ENCODE measurements at regions not wholly inside any gene's neighbourhood (a gene's known extent, or its start where the extent isn't known, plus 50 kb on each side); places are given as distances from the start of the nearest gene placed in this dataset.

DNA sequence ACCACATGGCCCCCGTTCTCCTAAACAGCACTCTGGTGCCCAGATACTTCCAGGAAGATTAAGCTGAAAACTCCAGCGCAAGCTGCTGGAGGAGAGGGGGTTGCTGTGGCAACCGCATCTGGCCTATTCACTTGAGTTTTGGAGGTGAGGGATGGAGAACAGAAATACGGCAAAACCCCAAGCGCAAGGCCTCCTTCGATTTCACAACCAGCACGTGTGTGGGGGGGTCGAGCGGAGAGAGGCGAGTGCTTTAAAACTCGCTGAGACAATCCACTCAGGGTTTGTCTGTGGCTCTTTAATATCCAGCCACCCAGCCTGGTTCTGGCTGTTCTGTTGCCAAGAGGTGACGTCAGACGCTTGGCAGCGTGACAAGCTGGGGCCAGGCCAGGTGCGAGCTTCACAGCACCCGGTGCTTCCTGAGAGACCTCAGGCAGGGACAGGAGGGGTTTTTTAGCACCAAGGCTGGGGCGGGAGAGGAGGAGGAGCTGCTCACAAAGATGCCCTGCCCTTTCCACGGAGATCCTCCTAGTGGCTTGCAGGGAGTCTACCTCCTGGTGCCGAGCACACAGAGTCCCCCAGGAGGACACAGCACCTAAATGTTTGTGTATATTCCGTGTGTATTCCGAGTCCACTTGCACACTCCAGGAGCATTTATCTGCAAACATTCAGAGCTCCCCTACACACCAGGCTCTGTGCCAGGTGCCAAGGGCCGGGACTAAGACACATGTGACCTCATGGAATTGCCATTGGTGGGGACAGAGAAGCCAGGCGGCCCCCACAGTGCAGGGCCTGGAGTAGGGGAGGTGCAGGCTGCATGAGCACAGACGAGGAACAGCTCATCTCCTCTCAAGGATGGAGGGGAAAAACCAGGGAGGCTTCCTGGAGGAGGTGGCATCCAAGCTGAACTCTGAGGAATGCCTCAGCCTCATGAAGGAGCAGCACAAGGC, 194.6 kb downstream of the OLFM1 start:
- TF ChIP-seq GATA2 (IDR thresholded peaks at IDR 0.05; ENCODE audit: low read depth, low read length) (no peak), GATA3 (IDR thresholded peaks at IDR 0.05; ENCODE audit: low read depth, low read length) (no peak)

DNA sequence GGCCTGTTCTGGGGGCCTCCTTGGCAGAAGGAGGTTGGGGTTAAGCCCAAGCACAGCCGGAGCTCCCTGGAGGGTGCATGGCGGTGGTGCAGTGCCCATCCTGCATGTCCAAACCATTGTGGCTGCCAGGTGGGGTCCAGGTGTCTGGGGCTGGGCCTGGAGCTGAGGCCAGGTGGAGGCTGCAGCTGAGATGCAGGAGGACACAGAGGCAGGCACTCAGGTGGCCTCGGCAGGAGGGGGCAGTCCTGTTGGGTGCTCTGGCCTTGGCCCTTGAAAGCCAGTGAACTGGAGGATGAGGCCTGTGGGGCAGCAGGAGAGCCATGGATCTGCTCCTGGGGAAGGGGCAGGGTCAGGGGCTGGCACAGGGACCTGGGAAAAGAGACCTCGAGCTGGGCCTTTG, 195.3 kb downstream of the OLFM1 start:
- no peak for TF ChIP-seq GATA2 (IDR thresholded peaks at IDR 0.05; ENCODE audit: low read depth, low read length)
- no peak for TF ChIP-seq GATA3 (IDR thresholded peaks at IDR 0.05; ENCODE audit: low read depth, low read length)

DNA sequence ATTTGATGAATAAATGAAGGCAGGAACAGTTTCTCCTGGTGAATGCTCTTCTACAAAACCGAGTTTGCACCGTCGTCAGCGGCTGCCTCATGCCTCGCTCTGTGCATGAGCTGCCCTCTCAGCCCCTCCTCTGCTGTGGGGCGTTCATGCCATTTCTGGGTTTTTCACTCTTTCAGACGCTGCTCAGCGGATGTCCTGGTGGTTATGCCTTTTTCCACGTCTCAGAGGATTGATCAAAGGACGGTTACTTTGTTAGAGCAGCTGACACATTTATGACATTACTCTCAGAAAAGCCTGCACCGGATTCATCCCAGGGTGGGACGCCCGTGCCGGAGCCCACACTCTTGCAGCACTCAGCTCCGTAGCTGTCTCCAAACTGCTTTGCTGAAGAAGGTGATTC, 195.9 kb upstream of the PPP1R26 start:
- TF ChIP-seq GATA2 (IDR thresholded peaks at IDR 0.05; ENCODE audit: low read depth, low read length): no peak

DNA sequence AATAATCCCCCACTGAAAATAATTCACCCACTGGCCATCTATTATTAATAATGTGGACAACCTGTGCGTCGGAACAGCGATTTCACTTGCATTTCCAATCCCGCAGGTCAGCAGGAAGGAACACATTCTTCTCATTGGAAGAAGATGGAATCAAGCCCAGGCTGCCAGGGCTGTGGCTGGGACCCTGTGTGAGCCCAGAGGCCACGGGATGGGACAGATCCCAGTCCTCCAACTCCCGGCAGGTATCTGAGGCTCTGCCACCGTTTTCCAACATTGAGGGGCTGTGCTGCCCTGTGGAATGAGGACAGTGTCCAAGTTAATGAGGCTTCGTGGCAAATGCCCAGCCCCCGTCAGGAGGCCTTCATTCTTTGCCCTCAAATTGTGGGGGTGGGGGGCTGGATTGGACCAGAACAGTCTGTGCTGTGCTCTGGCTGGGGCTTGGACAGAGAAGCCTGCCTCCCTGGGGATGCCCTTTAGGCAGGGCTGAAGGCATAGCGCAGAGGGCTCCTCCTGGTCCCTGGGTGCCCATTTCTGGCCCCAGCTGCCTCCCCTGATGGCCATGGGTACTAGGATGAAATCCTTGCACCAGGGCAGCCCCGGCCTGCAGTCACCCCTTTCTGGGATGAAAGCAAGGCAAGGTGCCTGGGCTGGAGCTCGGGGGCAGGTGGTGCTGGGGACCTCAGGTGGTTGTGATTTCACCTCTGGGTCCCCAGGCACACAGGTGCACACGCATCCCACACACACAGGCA, 195.0 kb upstream of the PPP1R26 start:
- TF ChIP-seq GATA2 (IDR thresholded peaks at IDR 0.05; ENCODE audit: low read depth, low read length) (no peak), GATA3 (IDR thresholded peaks at IDR 0.05; ENCODE audit: low read depth, low read length) (no peak)

DNA sequence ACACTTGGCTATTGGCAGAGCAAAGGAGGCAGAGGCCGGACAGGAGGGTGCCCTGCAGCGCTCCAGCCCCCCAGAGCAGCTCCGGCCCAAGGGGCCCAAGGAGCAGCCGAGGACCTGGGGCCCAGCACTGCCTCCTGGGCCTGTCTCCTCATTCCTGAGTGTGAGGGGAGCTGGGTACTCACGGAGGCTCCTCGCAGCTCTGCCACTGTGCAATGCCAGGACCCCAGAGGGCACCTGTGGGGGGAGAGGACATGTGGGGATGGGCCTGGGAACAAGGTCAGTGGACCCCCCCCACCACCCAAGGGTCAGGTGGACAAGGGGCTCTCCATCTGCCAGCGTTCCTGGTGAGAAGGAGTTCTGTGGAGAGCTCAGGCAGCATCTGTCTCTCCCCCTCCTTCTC, 192.6 kb upstream of the PPP1R26 start:
- TF ChIP-seq GATA3 (IDR thresholded peaks at IDR 0.05; ENCODE audit: low read depth, low read length) (no peak), GATA2 (IDR thresholded peaks at IDR 0.05; ENCODE audit: low read depth, low read length) (no peak)

DNA sequence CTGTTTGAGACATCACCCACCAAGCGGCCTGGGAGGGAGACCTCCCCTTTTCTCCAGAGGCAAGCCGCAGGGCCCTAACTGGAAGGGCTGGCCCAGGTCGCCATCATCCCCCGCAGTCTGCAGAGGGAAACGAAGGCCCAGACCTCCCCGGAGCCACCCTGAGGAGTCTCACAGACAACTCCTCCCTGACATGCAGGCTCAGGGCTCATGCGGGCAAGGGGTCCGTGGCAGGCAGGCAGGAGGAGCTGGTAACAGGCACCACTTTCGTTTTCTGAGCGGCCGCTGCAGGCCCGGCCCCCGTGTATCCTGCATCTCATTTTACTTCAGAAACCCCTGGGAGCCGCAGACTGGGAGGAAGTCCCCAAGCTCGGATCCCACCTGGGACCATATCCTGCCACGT, 192.0 kb upstream of the PPP1R26 start:
- TF ChIP-seq GATA3 (IDR thresholded peaks at IDR 0.05; ENCODE audit: low read depth, low read length): no peak
- no peak for TF ChIP-seq GATA2 (IDR thresholded peaks at IDR 0.05; ENCODE audit: low read depth, low read length)

DNA sequence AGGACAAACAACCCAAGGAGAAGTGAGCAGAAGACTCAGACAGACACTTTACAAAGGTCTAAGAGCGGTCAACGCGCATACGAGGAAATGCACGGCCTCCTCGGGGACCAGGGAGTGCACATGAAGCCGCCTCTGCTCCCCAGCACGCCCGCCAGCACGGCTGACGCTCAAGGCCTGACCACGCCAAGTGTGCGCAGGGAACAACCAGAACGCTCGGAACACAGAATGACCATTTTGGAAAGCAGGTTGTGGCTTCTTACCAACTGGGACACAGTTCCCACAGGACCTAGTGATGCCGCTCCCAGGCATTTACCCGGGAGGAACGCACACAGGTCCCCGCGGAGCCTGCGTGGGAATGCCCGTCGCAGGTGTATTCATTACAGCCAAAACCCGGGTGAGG, 191.5 kb upstream of the PPP1R26 start:
- no peak for TF ChIP-seq GATA2 (IDR thresholded peaks at IDR 0.05; ENCODE audit: low read depth, low read length)
- TF ChIP-seq GATA3 (IDR thresholded peaks at IDR 0.05; ENCODE audit: low read depth, low read length): no peak

DNA sequence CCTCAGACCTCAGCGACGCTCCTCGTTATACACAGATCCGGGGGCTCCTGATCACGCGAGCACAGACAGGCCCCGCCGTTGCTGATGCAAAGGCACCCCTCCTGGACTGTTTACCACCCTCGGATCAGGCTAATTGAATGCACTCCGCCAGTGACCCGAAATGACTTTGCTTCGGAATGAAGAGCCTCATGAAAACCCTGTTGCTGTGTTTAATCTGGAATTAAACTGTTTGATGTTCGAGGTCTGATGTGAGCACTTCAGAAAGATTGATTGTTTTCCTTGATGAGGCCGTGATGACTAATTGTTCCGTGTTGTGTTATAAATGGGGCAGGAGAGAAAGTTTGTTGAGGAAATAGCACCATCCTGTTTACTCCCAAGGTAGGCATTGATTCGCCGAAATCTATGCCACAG, 190.5 kb upstream of the PPP1R26 start:
- TF ChIP-seq GATA2 (IDR thresholded peaks at IDR 0.05; ENCODE audit: low read depth, low read length) (no peak), GATA3 (IDR thresholded peaks at IDR 0.05; ENCODE audit: low read depth, low read length) (no peak)

DNA sequence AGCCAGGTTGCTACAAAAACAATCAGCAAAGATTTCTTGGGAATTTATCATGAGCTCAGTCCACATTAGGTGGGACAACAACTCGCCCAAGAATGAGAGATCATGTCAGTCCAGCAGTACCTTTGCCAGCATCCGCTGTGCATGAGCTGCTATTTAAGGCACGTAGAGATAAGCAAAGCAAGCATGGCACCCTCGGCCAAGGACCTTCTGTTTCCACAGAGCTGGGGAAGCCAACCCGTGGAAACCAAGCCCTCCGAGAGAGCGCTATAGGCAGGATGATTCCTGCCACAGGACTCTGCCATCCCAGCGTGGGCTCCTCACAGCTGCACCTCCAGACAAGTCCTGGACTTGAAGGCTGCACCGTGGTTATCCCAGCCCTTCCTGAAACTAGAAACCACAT, 189.5 kb upstream of the PPP1R26 start:
- TF ChIP-seq GATA2 (IDR thresholded peaks at IDR 0.05; ENCODE audit: low read depth, low read length): no peak
- no peak for TF ChIP-seq GATA3 (IDR thresholded peaks at IDR 0.05; ENCODE audit: low read depth, low read length)

DNA sequence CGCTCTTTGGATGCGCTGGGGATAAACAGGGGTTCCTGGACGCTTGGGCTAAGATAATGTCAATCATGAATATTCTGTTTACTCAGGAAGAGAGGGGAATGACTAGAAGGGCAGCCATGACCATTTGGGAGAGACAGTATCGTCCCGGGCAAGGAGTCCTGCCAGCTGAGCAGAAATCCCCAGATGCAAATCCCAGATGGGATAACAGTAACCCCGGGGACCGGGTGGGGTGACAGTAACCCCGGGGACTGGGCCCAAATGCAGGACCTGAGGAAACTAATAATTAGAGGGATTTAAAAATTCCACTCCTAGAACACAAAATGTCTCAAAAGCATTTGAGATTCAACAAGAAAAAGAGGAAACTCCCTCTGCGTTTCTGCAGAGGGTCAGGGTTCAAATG, 189.0 kb upstream of the PPP1R26 start:
- TF ChIP-seq GATA3 (IDR thresholded peaks at IDR 0.05; ENCODE audit: low read depth, low read length) (no peak), GATA2 (IDR thresholded peaks at IDR 0.05; ENCODE audit: low read depth, low read length) (no peak)

DNA sequence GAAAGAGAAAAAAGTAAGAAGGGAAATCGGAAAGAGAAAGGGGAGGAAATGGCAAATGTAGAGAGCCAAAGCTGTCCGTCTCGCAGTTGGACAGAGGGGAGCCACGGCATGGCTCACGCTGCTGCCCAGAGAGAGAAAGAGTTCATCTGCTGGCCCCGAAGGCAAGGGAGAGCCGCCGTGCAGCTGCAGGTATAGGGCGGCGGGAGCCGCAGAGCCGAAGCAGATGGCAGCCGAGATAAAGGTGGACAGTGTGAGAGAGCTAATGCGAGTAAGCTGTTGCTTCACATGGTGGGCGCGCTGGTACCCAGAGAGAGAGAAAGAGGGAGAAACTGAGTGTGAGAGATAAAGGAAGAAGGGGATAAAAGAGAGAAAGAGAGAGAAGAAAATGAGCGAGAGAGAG, 188.4 kb upstream of the PPP1R26 start:
- TF ChIP-seq GATA3 (IDR thresholded peaks at IDR 0.05; ENCODE audit: low read depth, low read length) (no peak), GATA2 (IDR thresholded peaks at IDR 0.05; ENCODE audit: low read depth, low read length) (peak; percentile 97)

DNA sequence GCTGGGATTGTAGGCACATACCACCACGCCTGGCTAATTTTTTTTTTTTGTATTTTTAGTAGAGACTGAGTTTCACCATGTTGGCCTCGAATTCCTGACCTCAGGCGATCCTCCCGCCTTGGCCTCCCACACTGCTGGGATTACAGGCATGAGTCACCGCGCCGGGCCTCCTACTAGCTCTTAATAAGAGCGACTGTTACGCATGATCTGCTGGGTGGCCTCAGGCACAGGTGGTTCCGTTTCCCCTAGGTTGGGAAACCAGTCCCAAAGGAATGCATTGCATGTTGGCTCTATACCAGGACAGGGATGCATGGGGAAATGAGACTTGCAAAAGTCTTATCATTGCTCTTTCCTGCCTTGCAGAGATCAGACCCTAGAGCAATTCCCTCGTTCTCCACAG, 184.7 kb upstream of the PPP1R26 start:
- TF ChIP-seq GATA2 (IDR thresholded peaks at IDR 0.05; ENCODE audit: low read depth, low read length): no peak
- TF ChIP-seq GATA3 (IDR thresholded peaks at IDR 0.05; ENCODE audit: low read depth, low read length): no peak

DNA sequence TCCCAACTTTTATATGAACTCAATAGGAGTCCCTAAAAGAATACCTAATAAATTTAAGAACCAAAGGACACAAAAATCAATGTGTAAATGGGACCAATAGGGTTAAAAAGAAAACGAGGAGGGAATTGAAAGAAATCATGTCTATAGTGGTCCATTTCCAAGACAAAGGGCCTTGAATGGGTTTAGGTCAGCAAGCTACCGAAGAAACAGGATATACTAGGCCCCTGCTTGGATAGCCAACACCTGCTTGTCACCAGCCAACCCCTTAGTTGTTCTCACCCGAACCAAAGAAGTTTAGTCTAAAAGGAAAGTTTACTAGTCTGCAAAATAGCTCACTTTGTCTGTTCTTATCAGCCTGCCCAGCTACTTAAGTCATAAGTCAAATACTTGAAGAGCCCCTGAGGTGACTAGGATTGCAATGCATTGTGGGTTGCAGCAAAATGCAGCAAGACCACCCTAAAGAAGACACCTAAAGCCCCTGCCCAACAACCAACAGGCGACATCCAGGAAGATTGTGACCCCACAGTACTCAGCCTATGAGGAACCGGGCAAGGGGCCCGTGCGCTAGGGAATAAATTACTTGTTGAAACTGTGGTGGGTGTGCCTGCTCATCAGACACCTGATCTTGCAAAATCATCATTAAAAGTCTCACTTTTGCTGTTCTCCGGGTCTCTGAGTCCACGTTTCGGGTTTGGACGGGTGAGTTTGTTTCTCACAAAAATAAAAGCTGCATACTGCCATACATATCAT, 183.9 kb upstream of the PPP1R26 start:
- no peak for TF ChIP-seq GATA2 (IDR thresholded peaks at IDR 0.05; ENCODE audit: low read depth, low read length)
- no peak for TF ChIP-seq GATA3 (IDR thresholded peaks at IDR 0.05; ENCODE audit: low read depth, low read length)

DNA sequence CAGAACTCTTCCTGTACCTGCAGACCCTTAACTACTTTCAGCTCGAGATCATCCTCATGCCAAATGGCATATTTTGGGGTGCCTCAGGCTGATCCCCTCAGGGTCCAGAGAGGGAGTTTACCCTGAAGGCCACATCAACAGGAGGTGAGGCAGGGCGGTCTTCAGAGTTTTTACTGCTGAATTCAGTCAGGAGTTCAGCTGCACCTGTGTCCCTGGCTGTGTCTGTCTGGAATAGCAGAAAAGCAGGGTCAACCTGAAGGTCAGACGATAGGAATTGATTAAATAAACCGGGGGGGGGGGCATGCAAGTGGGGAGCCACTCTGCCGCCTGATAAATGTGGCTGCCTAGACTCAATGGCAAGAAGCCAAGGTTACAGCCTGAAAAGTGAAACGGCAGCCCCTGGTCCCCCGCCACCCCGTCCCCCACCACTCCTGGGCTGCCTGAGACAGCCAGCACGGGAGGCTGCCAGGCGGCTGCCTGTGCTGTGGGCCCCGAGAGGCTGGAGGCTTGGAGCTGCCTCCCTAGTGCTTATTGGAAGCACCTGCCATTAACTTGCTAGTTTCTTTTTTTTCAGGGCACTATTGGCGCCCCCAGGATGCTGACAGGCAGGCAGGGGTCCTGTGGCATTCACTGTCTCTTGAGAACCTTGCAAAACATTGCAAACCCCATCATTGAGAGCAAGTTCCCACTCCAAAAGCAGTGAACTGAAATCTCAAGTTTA, 182.7 kb upstream of the PPP1R26 start:
- TF ChIP-seq GATA3 (IDR thresholded peaks at IDR 0.05; ENCODE audit: low read depth, low read length) (no peak), GATA2 (IDR thresholded peaks at IDR 0.05; ENCODE audit: low read depth, low read length) (peak; percentile 40; the same call in 1 of the 2 replicates)
